Muscle of leg (tissue), 3 donors: ENCODE measurements at regions not wholly inside any gene's neighbourhood (a gene's known extent, or its start where the extent isn't known, plus 50 kb on each side); places are given as distances from the start of the nearest gene placed in this dataset.

Experiments used
- DNase-seq: peaks from one replicate; pipeline ENCODE4 v3.0.0; 2013
- H3K27ac ChIP-seq: one replicate; pipeline ENCODE4 v1.5.1; 2013; ENCODE audit warnings: mild to moderate bottlenecking, low read length, control low read depth
- H3K27me3 ChIP-seq: one replicate; pipeline ENCODE4 v1.6.1; 2013; ENCODE audit warnings: low read length; ENCODE audit not compliant: control insufficient read depth, insufficient read depth
- H3K36me3 ChIP-seq: one replicate; pipeline ENCODE4 v1.6.1; 2013; ENCODE audit warnings: low read length; ENCODE audit not compliant: control insufficient read depth, insufficient read depth
- H3K4me1 ChIP-seq: one replicate; pipeline ENCODE4 v1.6.1; 2013; ENCODE audit warnings: low read length; ENCODE audit not compliant: control insufficient read depth, insufficient read depth
- H3K4me3 ChIP-seq: one replicate; pipeline ENCODE4 v1.5.1; 2013; ENCODE audit warnings: low read length, control low read depth
- H3K9me3 ChIP-seq: replicated peaks from 2 replicates; pipeline ENCODE4 v1.6.1; 2013; ENCODE audit warnings: low read depth, low read length; ENCODE audit not compliant: control insufficient read depth
- WGBS: methylation state at CpG from one replicate; pipeline ENCODE4 v1.1.5; 2013; ENCODE audit warnings: missing lambda C conversion rate; ENCODE audit not compliant: insufficient coverage; 5-methylcytosine and 5-hydroxymethylcytosine counted together

DNA sequence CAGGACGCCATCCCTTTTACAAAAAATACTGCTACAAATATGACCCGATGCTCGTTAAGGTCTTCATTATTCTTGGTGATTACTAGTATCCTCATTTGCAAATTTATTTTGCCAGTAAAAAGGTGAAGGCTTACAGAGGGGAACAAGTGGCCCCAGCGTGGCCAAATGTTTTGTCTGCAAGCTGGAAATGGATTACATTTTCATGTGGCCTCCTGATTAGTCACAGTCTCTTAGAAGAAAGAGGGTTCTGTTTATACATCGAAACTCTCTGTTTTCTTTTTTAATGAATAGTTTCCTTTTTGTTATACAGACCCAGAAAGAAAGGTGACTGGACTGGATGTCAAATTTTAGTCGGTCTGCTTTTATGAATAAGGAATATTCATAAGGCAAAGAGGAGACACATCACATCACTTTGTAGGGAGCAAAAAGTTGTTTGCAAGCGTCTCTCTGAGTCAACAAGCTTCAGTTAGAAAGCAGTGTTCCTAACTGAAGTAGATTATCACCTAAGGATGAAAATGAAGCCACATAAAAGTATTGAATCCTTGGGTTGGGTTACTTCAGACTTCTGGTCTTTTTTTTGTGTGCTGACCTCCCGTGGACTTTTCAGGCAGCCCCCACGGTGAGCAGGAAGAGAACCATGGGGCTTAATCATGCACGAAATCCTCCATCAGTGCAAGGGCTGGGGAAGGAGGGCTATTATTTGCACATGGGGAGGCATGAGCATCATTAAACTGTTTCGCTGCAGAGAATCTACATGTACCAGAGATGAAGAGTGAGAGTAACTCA is 125.6 kb downstream of the ARSF start:
- WGBS, result 41% methylated on average over 3 of the region's 11 CpGs
- no peak overlapping the region for H3K27ac ChIP-seq
- no peak overlapping the region for H3K4me3 ChIP-seq
- peaks cover 2% of the 10 kb centered on the region for H3K27me3 ChIP-seq
- DNase-seq, result no peak
- no peaks in the 10 kb centered on the region for H3K36me3 ChIP-seq
- no peaks in the 10 kb centered on the region for H3K9me3 ChIP-seq
- H3K4me1 ChIP-seq, result no peaks in the 10 kb centered on the region

DNA sequence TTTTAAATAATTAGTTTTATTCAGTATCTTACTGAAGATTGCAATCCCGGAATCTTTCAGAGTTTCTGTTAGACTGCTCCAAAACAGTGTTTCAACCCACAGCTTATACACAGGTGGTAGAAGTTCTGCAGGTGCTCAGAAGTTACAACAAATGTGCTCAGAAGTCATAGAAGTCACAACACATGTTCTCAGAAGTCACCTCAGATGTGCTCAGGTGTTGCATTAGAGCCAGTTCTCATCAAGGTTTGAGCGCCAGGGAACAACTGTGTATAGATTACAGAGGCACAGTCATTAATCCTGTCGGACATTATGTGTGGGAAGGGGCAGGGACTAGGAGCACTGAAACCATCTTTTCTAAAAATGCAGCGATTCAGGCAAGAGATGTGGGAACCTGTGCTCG is 124.5 kb downstream of the ARSF start:
- WGBS, result 76% methylated on average over 4 of the region's 5 CpGs
- no peak for DNase-seq
- no peak overlapping the region for H3K27ac ChIP-seq

More for the DNA sequence above, 124.5 kb downstream of the ARSF start:
- no peaks in the 10 kb centered on the region for H3K4me1 ChIP-seq
- no peaks in the 10 kb centered on the region for H3K27me3 ChIP-seq
- H3K36me3 ChIP-seq, result no peaks in the 10 kb centered on the region
- no peak overlapping the region for H3K4me3 ChIP-seq
- H3K9me3 ChIP-seq, result no peaks in the 10 kb centered on the region
